C4-2B (cell line): ENCODE measurements at regions not wholly inside any gene's neighbourhood (a gene's known extent, or its start where the extent isn't known, plus 50 kb on each side); places are given as distances from the start of the nearest gene placed in this dataset.

Experiments
- CTCF ChIP-seq: fragments of 450-650 bp; conservative IDR thresholded peaks from 2 replicates; pipeline ENCODE4 v1.5.1; 2017; ENCODE audit warnings: mild to moderate bottlenecking
- ZFX ChIP-seq: fragments of 450-650 bp; IDR thresholded peaks from 2 replicates; pipeline ENCODE4 v1.6.1; 2017

- TF ChIP-seq CTCF (no peak), ZFX (no peak)
Measured at GRCh38 chr12:67925077-67925476, 64.2 kb upstream of the IFNG-AS1 start.
